ENCODE measurements at regions not wholly inside any gene's neighbourhood (a gene's known extent, or its start where the extent isn't known, plus 50 kb on each side); places are given as distances from the start of the nearest gene placed in this dataset.

DNA sequence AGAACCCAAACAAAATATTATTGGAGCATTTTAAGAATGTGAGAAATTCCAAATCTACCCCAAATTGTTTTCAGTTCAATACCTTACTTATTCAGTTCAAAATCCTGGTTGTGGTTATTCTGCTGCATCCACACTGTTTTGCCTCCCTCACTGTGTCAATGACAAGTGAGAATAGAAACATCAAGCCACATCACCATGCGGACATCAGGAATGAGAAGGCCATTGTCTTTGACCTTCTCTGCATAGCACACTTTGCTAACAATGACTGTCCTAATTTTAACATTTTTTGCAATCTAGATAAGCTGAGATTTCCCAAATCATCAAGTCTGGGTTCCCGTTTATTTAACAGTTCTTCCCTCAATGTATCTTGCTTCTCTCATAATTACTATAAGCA lies 93.7 kb downstream of the ELAPOR2 start:
- no peaks in the 10 kb centered on the region for H3K4me1 ChIP-seq (replicated peaks in 1 of 2)
- H3K9me3 ChIP-seq (replicated peaks in 1 of 3) = no peaks in the 10 kb centered on the region
- WGBS, 4 donors = 47 to 75% (median 60%) methylated on average over 2 of the region's 2 CpGs
- no peaks in the 10 kb centered on the region for H3K27me3 ChIP-seq
- DNase-seq = no peak
- intact Hi-C loops (cut with DNase I) = no loop called here
- no peak overlapping the region for H3K27ac ChIP-seq
- TF ChIP-seq POLR2A (IDR thresholded peaks at IDR 0.05) = no peak
- TF ChIP-seq, protein P1, sequence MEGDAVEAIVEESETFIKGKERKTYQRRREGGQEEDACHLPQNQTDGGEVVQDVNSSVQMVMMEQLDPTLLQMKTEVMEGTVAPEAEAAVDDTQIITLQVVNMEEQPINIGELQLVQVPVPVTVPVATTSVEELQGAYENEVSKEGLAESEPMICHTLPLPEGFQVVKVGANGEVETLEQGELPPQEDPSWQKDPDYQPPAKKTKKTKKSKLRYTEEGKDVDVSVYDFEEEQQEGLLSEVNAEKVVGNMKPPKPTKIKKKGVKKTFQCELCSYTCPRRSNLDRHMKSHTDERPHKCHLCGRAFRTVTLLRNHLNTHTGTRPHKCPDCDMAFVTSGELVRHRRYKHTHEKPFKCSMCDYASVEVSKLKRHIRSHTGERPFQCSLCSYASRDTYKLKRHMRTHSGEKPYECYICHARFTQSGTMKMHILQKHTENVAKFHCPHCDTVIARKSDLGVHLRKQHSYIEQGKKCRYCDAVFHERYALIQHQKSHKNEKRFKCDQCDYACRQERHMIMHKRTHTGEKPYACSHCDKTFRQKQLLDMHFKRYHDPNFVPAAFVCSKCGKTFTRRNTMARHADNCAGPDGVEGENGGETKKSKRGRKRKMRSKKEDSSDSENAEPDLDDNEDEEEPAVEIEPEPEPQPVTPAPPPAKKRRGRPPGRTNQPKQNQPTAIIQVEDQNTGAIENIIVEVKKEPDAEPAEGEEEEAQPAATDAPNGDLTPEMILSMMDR (IDR thresholded peaks at IDR 0.05) = no peak
- H3K36me3 ChIP-seq (replicated peaks in 1 of 2) = no peaks in the 10 kb centered on the region
- H3K4me3 ChIP-seq = no peak overlapping the region

DNA sequence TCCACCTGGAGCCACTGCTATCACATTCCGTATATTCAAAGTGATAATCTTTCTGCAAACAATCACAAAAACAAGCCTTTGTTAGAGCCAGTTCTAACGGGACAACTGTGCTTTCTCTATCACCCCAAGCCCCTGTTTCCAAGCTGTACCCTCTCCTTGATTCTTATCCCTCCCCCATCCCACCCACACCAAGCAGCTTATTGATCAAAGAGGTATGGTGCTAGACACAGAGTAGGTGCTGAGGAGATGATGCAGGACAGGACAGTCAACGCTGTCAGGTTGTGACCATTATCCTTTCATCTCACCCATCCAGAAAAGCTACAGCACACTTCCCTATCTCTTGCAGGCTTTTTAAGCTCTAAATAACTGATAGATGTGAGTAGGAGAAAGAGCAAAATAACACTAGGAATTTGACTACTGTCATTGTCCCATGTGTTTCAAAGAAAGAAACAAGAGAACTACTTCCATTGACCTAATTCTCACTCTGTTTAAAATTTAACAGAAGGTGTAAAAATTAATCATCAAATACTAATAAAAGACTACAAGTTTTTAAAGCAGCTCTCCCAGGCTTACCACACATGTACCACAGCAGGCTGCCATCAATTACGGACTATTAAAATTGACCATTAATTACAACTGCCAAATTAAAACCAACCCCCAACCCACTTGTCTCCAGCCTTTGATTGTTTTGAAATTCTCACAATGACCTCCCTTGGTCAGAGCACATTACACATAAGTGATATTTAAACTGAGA lies 94.3 kb downstream of the ELAPOR2 start:
- no peak overlapping the region for H3K4me3 ChIP-seq
- DNase-seq = no peak
- H3K27me3 ChIP-seq = no peaks in the 10 kb centered on the region
- no peak for TF ChIP-seq POLR2A (IDR thresholded peaks at IDR 0.05)
- TF ChIP-seq, protein P1 (IDR thresholded peaks at IDR 0.05) = no peak
- H3K4me1 ChIP-seq (replicated peaks in 1 of 2) = no peaks in the 10 kb centered on the region
- no peaks in the 10 kb centered on the region for H3K36me3 ChIP-seq (replicated peaks in 1 of 2)
- 68 to 73% (median 69%) methylated on average over 4 of the region's 4 CpGs for WGBS, 4 donors
- no peak overlapping the region for H3K27ac ChIP-seq
- no peaks in the 10 kb centered on the region for H3K9me3 ChIP-seq (replicated peaks in 1 of 3)
- intact Hi-C loops (cut with DNase I) = no loop called here

DNA sequence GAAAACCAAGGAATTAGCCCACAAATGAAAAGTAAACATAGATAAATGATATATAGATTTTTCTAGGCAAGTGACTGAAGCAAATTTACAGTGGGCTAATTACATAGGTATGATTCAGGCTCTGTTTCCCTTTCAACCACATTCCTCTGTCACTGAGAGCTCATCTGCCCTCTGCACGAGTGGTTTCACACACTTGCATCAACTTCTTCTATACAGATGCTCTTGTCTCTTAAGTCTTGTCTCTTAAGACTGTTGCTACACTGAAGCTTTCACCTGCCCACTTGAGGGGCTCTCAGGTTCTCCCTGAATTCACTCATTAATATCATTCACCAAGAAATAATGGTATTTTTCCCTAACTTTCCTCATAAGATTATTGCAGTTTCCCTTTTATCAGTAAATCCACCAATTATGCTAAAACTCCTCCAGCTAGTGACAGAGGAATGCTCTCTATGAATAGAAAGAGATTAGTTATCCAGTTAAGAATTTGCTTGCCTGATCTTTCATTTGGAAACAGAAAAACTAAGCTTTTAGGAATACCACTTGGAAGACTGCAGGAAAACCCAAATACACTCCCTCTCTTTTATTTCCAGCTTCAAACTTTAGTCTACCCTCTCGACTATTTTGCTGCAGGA lies 95.7 kb downstream of the ELAPOR2 start:
- no peak overlapping the region for H3K27ac ChIP-seq
- no peaks in the 10 kb centered on the region for H3K9me3 ChIP-seq (replicated peaks in 1 of 3)
- DNase-seq = no peak
- no peaks in the 10 kb centered on the region for H3K4me1 ChIP-seq (replicated peaks in 1 of 2)
- H3K36me3 ChIP-seq (replicated peaks in 1 of 2) = no peaks in the 10 kb centered on the region
- WGBS, 4 donors = 66 to 68% (median 67%) methylated on average over 2 of the region's 2 CpGs
- no peak overlapping the region for H3K4me3 ChIP-seq
- TF ChIP-seq, protein P1 (IDR thresholded peaks at IDR 0.05) = no peak
- no peak for TF ChIP-seq POLR2A (IDR thresholded peaks at IDR 0.05)
- intact Hi-C loops (cut with DNase I) = no loop called here
- H3K27me3 ChIP-seq = no peaks in the 10 kb centered on the region

DNA sequence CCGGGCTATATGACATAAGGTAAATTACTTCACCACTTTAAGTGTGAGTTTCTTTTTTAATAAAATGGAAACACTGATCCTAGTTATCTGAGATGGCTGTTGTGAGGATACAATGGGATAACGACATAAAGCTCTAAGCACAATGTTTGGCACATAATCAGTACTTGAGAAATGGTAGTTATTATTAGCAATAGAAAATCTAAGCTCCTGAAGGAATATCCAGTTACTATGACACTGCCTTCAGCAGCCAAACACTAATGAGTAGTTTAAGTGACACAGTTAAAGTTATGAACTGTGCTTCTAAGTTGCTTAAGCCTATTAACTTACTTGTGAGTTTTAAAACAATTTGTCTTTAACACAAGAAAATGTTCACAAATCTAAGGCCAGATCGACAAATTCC lies 96.8 kb downstream of the ELAPOR2 start:
- intact Hi-C loops (cut with DNase I) = no loop called here
- H3K9me3 ChIP-seq (replicated peaks in 1 of 3) = no peaks in the 10 kb centered on the region
- WGBS, 4 donors = 81 to 88% (median 84%) methylated on average over 3 of the region's 3 CpGs
- H3K4me3 ChIP-seq = no peak overlapping the region
- H3K4me1 ChIP-seq (replicated peaks in 1 of 2) = no peaks in the 10 kb centered on the region
- no peaks in the 10 kb centered on the region for H3K36me3 ChIP-seq (replicated peaks in 1 of 2)
- no peak for DNase-seq
- no peak overlapping the region for H3K27ac ChIP-seq
- no peaks in the 10 kb centered on the region for H3K27me3 ChIP-seq
- no peak for TF ChIP-seq POLR2A (IDR thresholded peaks at IDR 0.05)
- TF ChIP-seq, protein P1 (IDR thresholded peaks at IDR 0.05) = no peak

All from adrenal gland (tissue), 9 donors.